A549 (cell line): ENCODE measurements at regions not wholly inside any gene's neighbourhood (a gene's known extent, or its start where the extent isn't known, plus 50 kb on each side); places are given as distances from the start of the nearest gene placed in this dataset.

Experiments used
- CTCF ChIP-seq: fragments of >200 bp; sonication (Bioruptor Twin); formaldehyde crosslinking; IDR thresholded peaks from 3 replicates; pipeline ENCODE4 v1.5.1; 2016
- ESRRA ChIP-seq: fragments of 150-350 bp; IDR thresholded peaks from 2 replicates; pipeline ENCODE4 v1.6.1; 2014; ENCODE audit warnings: mild to moderate bottlenecking, low read length, borderline replicate concordance
- FOXS1 ChIP-seq: fragments of 250-450 bp; sonication (Bioruptor Pico); IDR thresholded peaks from 2 replicates; pipeline ENCODE4 v1.5.0; 2020; ENCODE audit warnings: mild to moderate bottlenecking, moderate library complexity
- MYC ChIP-seq: IDR thresholded peaks from 2 replicates; pipeline ENCODE4 v1.6.1; 2012; ENCODE audit warnings: mild to moderate bottlenecking, inconsistent platforms, low read length, improper control_type of control experiment, borderline replicate concordance
- PBX3 ChIP-seq: IDR thresholded peaks from 2 replicates; pipeline ENCODE4 v1.6.1; 2012
- POLR2A ChIP-seq: IDR thresholded peaks from 2 replicates; pipeline ENCODE4 v1.6.1; 2012; ENCODE audit warnings: mild to moderate bottlenecking, low read length

GRCh38 chr21:28734522-28735175 lies 258.0 kb downstream of the LTN1 start:
- TF ChIP-seq MYC (no peak), POLR2A (no peak), CTCF (no peak), ESRRA (no peak), PBX3 (no peak), FOXS1 (CRISPR knock-in tag) (no peak)
